Skeletal muscle cell (primary cell): ENCODE measurements at regions not wholly inside any gene's neighbourhood (a gene's known extent, or its start where the extent isn't known, plus 50 kb on each side); places are given as distances from the start of the nearest gene placed in this dataset.
"Not testable (repeated sequence)": the region's sequence is repeated elsewhere in the genome, so short reads cannot be mapped to it uniquely, and the experiment has no call there.

Experiments used
- DNase-seq: peaks from one replicate; pipeline ENCODE4 v3.0.0-alpha.2; 2010; ENCODE audit warnings: low read depth
- H3K4me3 ChIP-seq: 2 replicates; pipeline ENCODE4 v1.5.1; 2011; ENCODE audit warnings: low read depth, mild to moderate bottlenecking, control low read depth, low read length, moderate library complexity

DNA sequence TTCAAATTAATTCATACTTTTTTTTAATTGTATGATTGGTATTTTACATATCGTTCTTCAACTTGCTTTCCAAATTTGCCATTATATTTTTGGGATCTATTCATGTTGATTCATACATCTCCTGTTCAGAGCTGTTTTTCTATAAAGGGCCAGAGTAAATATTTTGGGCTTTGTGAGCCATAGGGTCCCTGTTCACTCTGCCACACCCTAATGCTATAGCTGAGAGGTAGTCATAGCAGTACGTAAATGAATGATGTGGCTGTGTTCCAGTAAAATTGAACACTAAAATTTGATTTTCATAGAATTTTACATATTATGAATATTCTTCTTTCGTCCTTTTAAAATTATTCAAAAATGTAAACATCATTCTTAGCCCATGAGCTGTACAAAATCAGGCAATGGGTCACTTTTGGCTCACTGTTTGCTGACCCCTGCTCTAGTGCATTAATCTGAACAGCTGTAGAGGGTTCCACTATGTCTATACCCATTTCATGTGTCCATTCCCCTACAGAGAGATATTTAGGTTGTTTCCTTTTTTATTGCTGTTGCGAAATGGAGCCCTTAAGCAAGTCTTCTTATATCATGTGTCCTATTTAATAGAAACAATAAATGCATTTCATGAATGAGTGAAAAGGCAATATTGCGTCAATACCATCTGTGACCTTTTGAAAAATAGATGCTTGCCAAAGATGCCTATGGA, 136.4 kb upstream of the SALL4 start:
- no peak overlapping the region for H3K4me3 ChIP-seq
- DNase-seq, result peak; percentile 36

GRCh38 chr20:51937779-51938178, 135.5 kb upstream of the SALL4 start:
- H3K4me3 ChIP-seq, result no peak overlapping the region
- DNase-seq, result no peak

DNA sequence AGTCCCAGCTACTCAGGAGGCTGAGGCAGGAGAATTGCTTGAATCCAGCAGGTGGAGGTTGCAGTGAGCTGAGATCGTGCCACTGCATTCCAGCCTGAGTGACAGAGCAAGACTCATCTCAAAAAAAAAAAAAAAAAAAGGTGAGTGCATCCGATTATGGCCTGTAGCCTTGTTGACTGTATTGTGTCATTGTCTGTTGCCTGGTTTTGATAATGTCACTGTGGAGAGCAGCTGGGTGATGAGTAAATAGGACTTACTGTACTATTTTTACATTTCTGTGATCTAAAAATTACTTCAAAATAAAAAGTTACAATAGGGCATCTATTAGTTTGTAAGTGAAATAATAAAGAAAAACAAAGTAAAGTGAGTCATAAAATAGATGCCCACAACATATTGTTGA, 134.1 kb upstream of the SALL4 start:
- DNase-seq, result no peak
- no peak overlapping the region for H3K4me3 ChIP-seq

GRCh38 chr20:51935003-51935358, 132.7 kb upstream of the SALL4 start:
- no peak for DNase-seq
- no peak overlapping the region for H3K4me3 ChIP-seq

DNA sequence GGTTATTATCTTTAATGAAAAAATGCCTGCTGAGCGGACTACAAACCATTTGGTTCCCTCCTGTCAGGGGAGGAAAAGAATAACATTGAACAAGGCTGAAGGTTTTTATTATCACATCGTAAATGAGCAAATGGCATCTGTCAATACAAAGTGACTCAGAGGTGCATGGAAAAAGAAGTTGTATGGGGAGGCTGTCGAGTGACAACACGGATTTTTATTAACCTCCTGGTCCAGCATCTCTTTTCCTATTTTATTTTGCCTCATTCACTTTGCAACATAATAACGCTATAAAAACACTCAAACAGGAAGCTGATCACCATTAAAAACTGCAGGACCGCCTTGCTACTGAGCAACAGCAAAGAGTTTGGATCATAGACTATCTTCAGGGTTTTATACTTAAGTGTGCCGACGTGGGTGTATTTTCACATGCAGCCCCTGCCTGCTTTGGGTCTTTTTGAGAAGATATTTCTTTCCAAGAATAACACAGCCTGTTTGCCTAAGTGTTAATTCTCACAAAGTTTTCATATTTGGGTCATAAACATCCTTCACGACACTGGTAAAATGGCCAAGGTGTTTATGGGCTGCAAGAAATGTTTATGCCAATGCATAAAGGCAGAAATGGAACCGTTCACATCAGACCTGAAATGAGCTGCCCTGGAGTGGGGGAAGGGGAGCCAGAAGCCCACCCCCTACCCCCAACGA, 132.1 kb upstream of the SALL4 start:
- DNase-seq, result no peak
- H3K4me3 ChIP-seq, result no peak overlapping the region

DNA sequence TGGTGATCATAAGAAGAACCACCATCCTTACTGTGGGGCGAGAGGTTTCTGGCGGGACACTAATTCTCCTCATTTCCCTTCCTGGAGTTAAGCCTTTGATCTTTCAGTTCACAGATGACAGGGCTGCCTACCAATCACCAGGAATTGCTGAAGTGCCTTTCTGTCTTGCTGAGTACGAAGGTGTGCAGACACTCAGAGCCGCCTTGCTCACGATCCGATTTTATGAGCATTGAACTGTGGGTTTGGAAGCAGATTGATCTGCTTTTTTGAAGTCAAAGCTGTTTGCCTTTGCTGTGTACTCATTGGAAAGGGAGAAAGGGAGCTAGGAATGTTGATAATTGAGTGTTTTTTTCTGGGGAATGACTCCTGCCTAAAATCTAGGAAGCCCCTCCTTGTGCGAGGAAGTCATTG, 129.1 kb upstream of the SALL4 start:
- no peak for DNase-seq
- no peak overlapping the region for H3K4me3 ChIP-seq

DNA sequence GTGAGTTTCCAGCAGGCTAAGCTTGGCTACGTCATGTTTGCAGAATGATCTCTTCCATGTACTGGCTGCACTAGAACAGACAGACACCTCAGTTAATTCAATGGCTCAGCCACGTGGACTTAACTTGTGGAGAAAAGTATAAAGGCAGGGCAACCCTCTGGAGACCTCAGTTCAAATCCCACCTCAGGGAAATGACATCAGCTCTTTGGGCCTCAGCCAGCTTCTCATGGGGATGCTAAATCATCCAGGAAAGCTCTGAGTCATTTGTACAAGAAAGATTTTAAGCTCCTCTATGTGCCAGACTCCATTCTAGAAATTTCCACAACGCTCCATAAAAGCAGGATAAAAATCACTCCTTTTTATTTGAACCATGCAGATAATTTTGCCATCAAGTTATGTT, 128.5 kb upstream of the SALL4 start:
- peak; percentile 92 for DNase-seq
- H3K4me3 ChIP-seq, result no peak overlapping the region

- no peak overlapping the region for H3K4me3 ChIP-seq
These were observed 126.6 kb upstream of the SALL4 start for GRCh38 chr20:51928931-51929330.

GRCh38 chr20:51927970-51928369, 125.6 kb upstream of the SALL4 start:
- not testable (repeated sequence) for DNase-seq, H3K4me3 ChIP-seq

More at GRCh38 chr20:51928931-51929330, 126.6 kb upstream of the SALL4 start:
- DNase-seq, result no peak

GRCh38 chr20:51926670-51927305, 124.5 kb upstream of the SALL4 start:
- no peak for DNase-seq
- H3K4me3 ChIP-seq, result no peak overlapping the region

DNA sequence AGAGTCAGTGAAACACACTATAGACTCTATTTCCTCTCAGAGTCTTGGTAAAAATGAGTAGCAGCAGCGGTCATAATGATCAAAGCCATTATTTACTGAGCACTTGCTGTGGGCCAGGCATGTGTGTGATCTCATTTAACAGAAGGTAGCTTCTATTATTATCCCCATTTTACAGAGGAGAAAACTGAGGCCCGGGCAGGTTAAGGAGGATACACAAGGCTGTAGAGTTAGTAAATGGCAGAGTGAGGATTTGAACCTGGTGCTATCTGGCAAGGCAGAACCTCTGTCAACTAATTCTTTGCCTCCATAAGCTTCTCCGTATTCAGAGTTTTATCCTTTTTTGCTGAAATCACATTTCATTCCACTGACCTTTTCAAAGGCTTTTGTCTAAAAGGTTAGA, 122.2 kb upstream of the SALL4 start:
- DNase-seq, result no peak
- H3K4me3 ChIP-seq, result no peak overlapping the region

DNA sequence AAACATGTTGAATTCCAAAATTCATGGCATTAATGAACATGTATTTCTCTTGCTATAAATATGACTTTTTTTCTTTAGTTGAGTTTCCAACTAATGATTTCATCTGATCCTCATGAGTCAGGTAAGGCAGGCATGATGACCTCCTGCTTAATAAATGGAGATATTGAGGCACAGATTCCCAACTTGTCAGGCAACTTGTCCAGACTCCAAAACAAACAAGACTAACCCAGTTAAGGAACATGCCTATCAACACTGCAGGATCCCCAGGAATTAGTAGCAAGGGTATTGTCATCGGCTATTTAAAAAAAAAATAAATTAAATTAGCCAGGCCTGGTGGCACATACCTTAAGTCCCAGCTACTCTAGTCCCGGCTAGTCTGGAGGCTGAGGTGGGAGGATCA, 121.3 kb upstream of the SALL4 start:
- no peak overlapping the region for H3K4me3 ChIP-seq
- DNase-seq, result no peak

- not testable (repeated sequence) for DNase-seq, H3K4me3 ChIP-seq
These were observed 120.5 kb upstream of the SALL4 start for GRCh38 chr20:51922812-51923211.

DNA sequence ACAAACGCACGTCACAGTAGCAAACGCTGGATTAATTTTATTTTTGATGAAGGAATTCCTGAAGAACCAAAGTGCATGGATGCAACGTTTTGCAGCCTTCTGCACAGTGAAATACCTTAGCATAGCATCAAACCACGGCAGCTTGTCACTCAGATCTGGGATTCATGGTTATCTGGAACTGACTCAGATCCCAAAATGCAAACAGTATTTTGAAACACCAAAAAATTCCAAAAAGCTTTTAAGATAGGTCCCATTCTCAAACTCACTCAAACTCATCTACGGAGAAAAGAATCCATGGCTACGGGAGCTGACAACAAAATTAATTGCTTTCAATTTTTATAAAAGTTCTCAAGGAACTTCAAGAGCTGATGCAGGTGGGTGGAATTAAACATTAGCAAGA, 116.2 kb upstream of the SALL4 start:
- no peak overlapping the region for H3K4me3 ChIP-seq
- no peak for DNase-seq

GRCh38 chr20:51917886-51918535, 115.7 kb upstream of the SALL4 start:
- no peak overlapping the region for H3K4me3 ChIP-seq
- DNase-seq, result no peak

DNA sequence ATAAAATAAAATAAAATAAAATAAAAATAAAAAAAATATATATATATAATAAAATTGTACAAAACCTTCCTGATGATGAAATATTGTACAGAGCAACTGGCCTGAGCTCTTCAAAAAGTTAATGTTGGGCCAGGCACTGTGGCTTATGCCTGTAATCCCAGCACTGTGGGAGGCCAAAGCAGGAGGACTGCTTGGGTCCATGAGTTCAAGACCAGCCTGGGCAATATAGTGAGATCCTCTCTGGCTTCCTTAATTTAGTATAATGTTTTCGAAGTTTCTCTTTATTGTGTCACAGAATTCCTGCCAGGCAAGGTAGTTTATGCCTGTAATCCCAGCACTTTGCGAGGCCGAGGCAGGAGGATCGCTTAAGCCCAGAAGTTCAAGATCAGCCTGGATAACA, 113.9 kb upstream of the SALL4 start:
- no peak for DNase-seq
- no peak overlapping the region for H3K4me3 ChIP-seq

DNA sequence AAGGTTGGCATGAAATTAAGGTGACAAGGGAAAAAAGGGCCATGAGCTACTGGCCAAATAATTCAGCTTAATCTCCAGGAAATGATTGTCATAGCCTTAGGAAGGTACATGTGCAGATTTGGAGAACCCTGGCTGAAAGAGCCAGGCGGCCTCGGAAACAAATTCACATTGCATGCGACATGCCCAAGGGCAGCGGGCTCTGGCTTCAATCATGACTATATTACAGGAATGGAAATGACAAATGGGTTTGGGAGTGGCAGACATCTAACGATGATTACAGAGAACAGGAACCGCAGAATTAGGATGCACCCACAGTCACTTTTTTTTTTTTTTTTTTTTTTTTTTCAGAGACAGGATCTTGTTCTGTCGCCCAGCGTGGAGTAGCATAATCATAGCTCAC, 112.4 kb upstream of the SALL4 start:
- no peak overlapping the region for H3K4me3 ChIP-seq
- no peak for DNase-seq

- DNase-seq, result no peak
- no peak overlapping the region for H3K4me3 ChIP-seq
These were observed 108.2 kb upstream of the SALL4 start for GRCh38 chr20:51910321-51911050.

- no peak for DNase-seq
- H3K4me3 ChIP-seq, result no peak overlapping the region
These were observed 104.4 kb upstream of the SALL4 start for GRCh38 chr20:51906679-51907078.

DNA sequence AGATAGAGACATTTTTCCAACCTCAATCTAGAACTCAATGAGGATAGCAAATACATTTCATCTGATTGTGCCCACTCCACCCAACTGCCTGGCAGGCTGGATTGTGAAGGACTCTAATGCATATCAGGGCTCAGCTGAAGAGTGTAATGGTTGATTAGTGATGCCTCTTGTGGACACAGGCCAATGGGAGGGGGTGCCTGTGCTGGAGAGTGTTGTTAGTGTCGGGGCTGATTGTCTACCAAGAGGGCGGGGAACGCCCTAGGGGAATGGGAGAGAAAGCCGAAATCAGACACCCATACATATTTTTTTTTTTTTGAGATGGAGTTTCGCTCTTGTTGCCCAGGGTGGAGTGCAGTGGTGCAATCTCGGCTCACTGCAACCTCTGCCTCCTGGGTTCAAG, 103.7 kb upstream of the SALL4 start:
- no peak overlapping the region for H3K4me3 ChIP-seq
- DNase-seq, result no peak
